Right atrium auricular region (tissue), 2 donors: ENCODE measurements at regions not wholly inside any gene's neighbourhood (a gene's known extent, or its start where the extent isn't known, plus 50 kb on each side); places are given as distances from the start of the nearest gene placed in this dataset.

Experiments used
- DNase-seq: peaks from one replicate; pipeline ENCODE4 v3.0.0-alpha.2; 2019; ENCODE audit warnings: low spot score
- H3K27ac ChIP-seq, 2 donors: fragments of 200-600 bp; sonication (generic); 1 replicate in 1 of 2; 2 replicates in 1 of 2; pipeline ENCODE4 v1.5.1; 2016 to 2019
- H3K27me3 ChIP-seq, 2 donors: fragments of 200-600 bp; sonication (generic); one replicate each; pipeline versions ENCODE4 v1.5.1 to v1.6.0; 2017 to 2019
- H3K36me3 ChIP-seq: fragments of 200-600 bp; sonication (generic); one replicate; pipeline ENCODE4 v1.5.1; 2016
- H3K4me1 ChIP-seq, 2 donors: fragments of 200-600 bp; sonication (generic); one replicate each; pipeline versions ENCODE4 v1.5.1 to v1.6.0; 2017 to 2019
- H3K4me3 ChIP-seq, 2 donors: fragments of 200-600 bp; sonication (generic); 1 replicate in 1 of 2; 2 replicates in 1 of 2; pipeline ENCODE4 v1.5.1; 2017 to 2019; ENCODE audit warnings: mild to moderate bottlenecking in 1 of 2, moderate library complexity in 1 of 2
- H3K9me3 ChIP-seq, 2 donors: fragments of 200-600 bp; sonication (generic); one replicate each; pipeline ENCODE4 v1.5.1; 2019
- CTCF ChIP-seq, 2 donors: fragments of 200-600 bp; sonication (generic); IDR thresholded peaks; one replicate each; pipeline ENCODE4 v1.5.1; 2019; ENCODE audit warnings: antibody characterized with exemption in 2 of 2

GRCh38 chr1:17890056-17890814 is 135.1 kb downstream of the ACTL8 start:
- Histone ChIP-seq H3K27me3 (no peaks in the 10 kb centered on the region), H3K36me3 (no peaks in the 10 kb centered on the region), H3K4me1 (peaks cover 0 to 32% of the 10 kb centered on the region in 2 donors), H3K9me3 (no peaks in the 10 kb centered on the region), H3K4me3 (no peak overlapping the region), H3K27ac (peak overlapping the region in 1 of 2 donors; percentile 85)
- DNase-seq: no peak
- TF ChIP-seq CTCF (IDR thresholded peaks at IDR 0.05): no peak

- Histone ChIP-seq H3K27ac (peak overlapping the region; percentile 68 to 85), H3K4me1 (peaks cover 0 to 32% of the 10 kb centered on the region in 2 donors), H3K4me3 (no peak overlapping the region), H3K9me3 (no peaks in the 10 kb centered on the region), H3K27me3 (no peaks in the 10 kb centered on the region), H3K36me3 (no peaks in the 10 kb centered on the region)
- no peak for DNase-seq
- TF ChIP-seq CTCF (IDR thresholded peaks at IDR 0.05): no peak
Measured at GRCh38 chr1:17890815-17891191, 135.7 kb downstream of the ACTL8 start.

- Histone ChIP-seq H3K27ac (peak overlapping the region; percentile 68 to 85), H3K4me1 (peaks cover 0 to 32% of the 10 kb centered on the region in 2 donors), H3K27me3 (no peaks in the 10 kb centered on the region), H3K36me3 (no peaks in the 10 kb centered on the region), H3K4me3 (no peak overlapping the region), H3K9me3 (no peaks in the 10 kb centered on the region)
- DNase-seq: no peak
- TF ChIP-seq CTCF (IDR thresholded peaks at IDR 0.05): no peak
Measured at GRCh38 chr1:17891205-17892110, 136.3 kb downstream of the ACTL8 start.

GRCh38 chr1:17892225-17892624 is 137.1 kb downstream of the ACTL8 start:
- peaks cover 0 to 32% of the 10 kb centered on the region in 2 donors for H3K4me1 ChIP-seq
- no peaks in the 10 kb centered on the region for H3K9me3 ChIP-seq
- no peak overlapping the region for H3K4me3 ChIP-seq
- H3K27ac ChIP-seq: peak overlapping the region; percentile 68 to 85
- H3K27me3 ChIP-seq: no peaks in the 10 kb centered on the region
- no peak for DNase-seq
- H3K36me3 ChIP-seq: no peaks in the 10 kb centered on the region
- TF ChIP-seq CTCF (IDR thresholded peaks at IDR 0.05): no peak

- no peak for TF ChIP-seq CTCF (IDR thresholded peaks at IDR 0.05)
- Histone ChIP-seq H3K9me3 (no peaks in the 10 kb centered on the region), H3K27me3 (no peaks in the 10 kb centered on the region), H3K36me3 (no peaks in the 10 kb centered on the region), H3K4me3 (no peak overlapping the region), H3K27ac (peak overlapping the region; percentile 68 to 85), H3K4me1 (peaks cover 0 to 28% of the 10 kb centered on the region in 2 donors)
- no peak for DNase-seq
Measured at GRCh38 chr1:17892851-17893250, 137.7 kb downstream of the ACTL8 start.
